ENCODE measurements at regions not wholly inside any gene's neighbourhood (a gene's known extent, or its start where the extent isn't known, plus 50 kb on each side); places are given as distances from the start of the nearest gene placed in this dataset.
A peak's percentile ranks its signal among the peaks of the same experiment; 100 is the strongest.

DNA sequence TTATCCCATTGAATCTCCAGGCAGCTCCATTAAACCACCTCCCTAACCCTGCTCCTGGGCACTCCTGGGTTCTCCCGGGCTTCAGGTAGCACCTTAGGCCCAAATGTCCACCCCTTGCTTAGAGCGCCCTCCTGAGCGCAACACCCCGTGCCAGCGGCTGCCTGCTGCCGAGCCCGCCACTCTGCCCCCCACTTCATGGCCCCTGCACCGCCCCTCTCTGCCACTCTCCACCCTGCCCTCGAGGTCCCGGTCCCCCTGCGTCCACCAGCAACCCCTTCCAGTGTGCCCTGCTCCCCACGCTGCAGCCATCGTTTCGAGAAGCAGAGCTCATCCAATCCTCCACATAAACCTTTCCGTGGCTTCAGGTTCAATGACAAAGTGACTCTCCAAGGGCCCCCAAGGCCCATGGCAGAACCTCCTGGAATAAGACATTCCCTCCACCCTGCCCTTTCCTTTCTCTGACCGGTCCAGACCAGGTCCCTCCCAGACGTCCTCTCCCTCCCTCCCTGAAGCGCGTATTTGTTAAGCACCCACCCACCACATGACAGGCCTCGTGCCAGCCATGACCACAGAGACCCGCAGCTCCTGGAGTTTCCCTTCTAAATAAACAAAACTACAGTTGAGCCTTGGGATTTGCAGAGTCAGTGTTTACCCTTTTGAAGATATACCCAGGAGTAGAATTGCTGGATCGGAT is 66.6 kb downstream of the ARHGEF18 start:
- TF ChIP-seq, protein P1, sequence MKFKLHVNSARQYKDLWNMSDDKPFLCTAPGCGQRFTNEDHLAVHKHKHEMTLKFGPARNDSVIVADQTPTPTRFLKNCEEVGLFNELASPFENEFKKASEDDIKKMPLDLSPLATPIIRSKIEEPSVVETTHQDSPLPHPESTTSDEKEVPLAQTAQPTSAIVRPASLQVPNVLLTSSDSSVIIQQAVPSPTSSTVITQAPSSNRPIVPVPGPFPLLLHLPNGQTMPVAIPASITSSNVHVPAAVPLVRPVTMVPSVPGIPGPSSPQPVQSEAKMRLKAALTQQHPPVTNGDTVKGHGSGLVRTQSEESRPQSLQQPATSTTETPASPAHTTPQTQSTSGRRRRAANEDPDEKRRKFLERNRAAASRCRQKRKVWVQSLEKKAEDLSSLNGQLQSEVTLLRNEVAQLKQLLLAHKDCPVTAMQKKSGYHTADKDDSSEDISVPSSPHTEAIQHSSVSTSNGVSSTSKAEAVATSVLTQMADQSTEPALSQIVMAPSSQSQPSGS (IDR thresholded peaks at IDR 0.05; ENCODE audit: low read length): no peak
- TF ChIP-seq JUND (IDR thresholded peaks at IDR 0.05; ENCODE audit: low read length) (no peak), RAD21 (IDR thresholded peaks at IDR 0.05 in 1 of 2, conservative IDR thresholded peaks at IDR 0.05 in 1 of 2; ENCODE audit: low read depth in 2 of 2, low read length in 2 of 2) (peak in 1 of 2 experiments; percentile 19; a peak in 2 of 4 replicates), YY1 (IDR thresholded peaks at IDR 0.05; ENCODE audit: low read depth, low read length) (no peak), POLR2AphosphoS5 (IDR thresholded peaks at IDR 0.05; ENCODE audit: low read depth, low read length) (no peak)
- TF ChIP-seq, protein P2, sequence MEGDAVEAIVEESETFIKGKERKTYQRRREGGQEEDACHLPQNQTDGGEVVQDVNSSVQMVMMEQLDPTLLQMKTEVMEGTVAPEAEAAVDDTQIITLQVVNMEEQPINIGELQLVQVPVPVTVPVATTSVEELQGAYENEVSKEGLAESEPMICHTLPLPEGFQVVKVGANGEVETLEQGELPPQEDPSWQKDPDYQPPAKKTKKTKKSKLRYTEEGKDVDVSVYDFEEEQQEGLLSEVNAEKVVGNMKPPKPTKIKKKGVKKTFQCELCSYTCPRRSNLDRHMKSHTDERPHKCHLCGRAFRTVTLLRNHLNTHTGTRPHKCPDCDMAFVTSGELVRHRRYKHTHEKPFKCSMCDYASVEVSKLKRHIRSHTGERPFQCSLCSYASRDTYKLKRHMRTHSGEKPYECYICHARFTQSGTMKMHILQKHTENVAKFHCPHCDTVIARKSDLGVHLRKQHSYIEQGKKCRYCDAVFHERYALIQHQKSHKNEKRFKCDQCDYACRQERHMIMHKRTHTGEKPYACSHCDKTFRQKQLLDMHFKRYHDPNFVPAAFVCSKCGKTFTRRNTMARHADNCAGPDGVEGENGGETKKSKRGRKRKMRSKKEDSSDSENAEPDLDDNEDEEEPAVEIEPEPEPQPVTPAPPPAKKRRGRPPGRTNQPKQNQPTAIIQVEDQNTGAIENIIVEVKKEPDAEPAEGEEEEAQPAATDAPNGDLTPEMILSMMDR (IDR thresholded peaks at IDR 0.05; ENCODE audit: control extremely low read depth in 1 of 3, insufficient read depth in 1 of 3, low read depth in 1 of 3, low read length in 3 of 3): peak in 1 of 3 experiments; percentile 17; a peak in 2 of 4 replicates
